ENCODE measurements at regions not wholly inside any gene's neighbourhood (a gene's known extent, or its start where the extent isn't known, plus 50 kb on each side); places are given as distances from the start of the nearest gene placed in this dataset.

DNA sequence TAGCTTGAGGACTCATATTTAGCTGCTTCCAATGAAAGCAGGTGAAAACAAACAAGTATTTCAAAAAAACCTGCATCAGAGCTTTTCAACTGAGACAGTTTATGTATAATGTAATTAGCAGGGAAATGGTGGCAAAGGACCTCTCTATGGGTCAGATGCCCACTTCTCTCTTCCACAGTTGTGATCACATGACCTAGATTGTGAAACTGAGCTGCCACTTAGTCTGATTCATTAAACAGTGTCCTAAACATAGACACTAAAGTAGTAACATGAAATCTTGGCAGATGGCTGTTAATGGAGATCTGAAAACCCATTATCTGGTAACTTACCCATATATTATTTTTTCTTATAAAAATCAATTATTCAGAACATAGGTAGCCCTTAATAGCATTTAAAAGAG lies 663.6 kb upstream of the RIOK2 start (continued):
- no peak for TF ChIP-seq ATF2 (IDR thresholded peaks at IDR 0.05; ENCODE audit: low read length)
- TF ChIP-seq USF2 (IDR thresholded peaks at IDR 0.05; ENCODE audit: low read length): no peak
- TF ChIP-seq TAF7 (optimal IDR thresholded peaks at IDR 0.05; ENCODE audit: borderline replicate concordance, low read depth, low read length): no peak
- TF ChIP-seq EZH2 (IDR thresholded peaks at IDR 0.05; ENCODE audit: low read depth, low read length, severe bottlenecking): no peak
- no peak for TF ChIP-seq EP300 (IDR thresholded peaks at IDR 0.05; ENCODE audit: borderline replicate concordance in 1 of 2, low read depth in 2 of 2, low read length in 2 of 2)

All from H1 (cell line).